GM12878 (cell line): ENCODE measurements at regions not wholly inside any gene's neighbourhood (a gene's known extent, or its start where the extent isn't known, plus 50 kb on each side); places are given as distances from the start of the nearest gene placed in this dataset.

Experiments
- ATAC-seq: fragments of 200-7000 bp; cut with Tn5 transposase; 3 replicates; pipeline ENCODE4 v1.9.1; 2020; ENCODE audit warnings: mild to moderate bottlenecking, moderate library complexity
- BruUV-seq: library from RNA; stranded (reverse); fragments of 400-500 nt; replicated peaks from 2 replicates; lab custom pipeline; 2021; lab: Mats Ljungman, UMichigan
- CTCF ChIA-PET: fragments of 300-600 bp; sonication (Branson Sonifier 250); formaldehyde crosslinking; extraction: SDS; loops from one replicate; lab custom pipeline; 2021; ENCODE audit warnings: inconsistent platforms; lab: Yijun Ruan, JAX
- POLR2A ChIA-PET: fragments of 350-600 bp; formaldehyde crosslinking; extraction: SDS; loops from one replicate; lab custom pipeline; 2021; ENCODE audit warnings: inconsistent platforms; lab: Charles Lee
- RAD21 ChIA-PET: fragments of 300-600 bp; sonication (Branson Sonifier 250); formaldehyde crosslinking; loops from one replicate; lab custom pipeline; 2023; ENCODE audit warnings: antibody characterized with exemption; ENCODE audit not compliant: unreplicated experiment; lab: Charles Lee
- SMC1A ChIA-PET: fragments of 300-600 bp; sonication (Branson Sonifier 250); formaldehyde crosslinking; loops from one replicate; lab custom pipeline; 2023; ENCODE audit not compliant: unreplicated experiment, uncharacterized antibody; lab: Charles Lee
- DNase-seq: peaks from one replicate; pipeline ENCODE4 v3.0.0-alpha.2; 2011; ENCODE audit warnings: low read depth, low spot score
- FAIRE-seq: peaks from 3 replicates; lab custom pipeline; 2011; peaks lifted over from hg19 to GRCh38; lab: Jason Lieb, UNC
- H2AFZ ChIP-seq: 2 replicates; pipeline ENCODE4 v1.6.0; 2011; ENCODE audit warnings: low read depth, low read length, control low read depth; ENCODE audit not compliant: control insufficient read depth
- H3K27ac ChIP-seq: 2 replicates; pipeline ENCODE4 v1.5.1; 2011; ENCODE audit warnings: control low read depth; ENCODE audit not compliant: control insufficient read depth, insufficient read depth
- H3K27me3 ChIP-seq, 2 experiments: replicated peaks in 1 of 2; 2 replicates each; pipeline versions ENCODE4 v1.6.0 to v1.6.1; 2011; ENCODE audit warnings: low read length in 1 of 2; ENCODE audit not compliant: control insufficient read depth in 2 of 2, insufficient read depth in 2 of 2
- H3K36me3 ChIP-seq, 2 experiments: 2 replicates each; pipeline ENCODE4 v1.5.1; 2011; ENCODE audit warnings: low read length in 1 of 2; ENCODE audit not compliant: control insufficient read depth in 2 of 2, insufficient read depth in 2 of 2
- H3K4me1 ChIP-seq: 2 replicates; pipeline ENCODE4 v1.6.1; 2011; ENCODE audit warnings: mild to moderate bottlenecking, low read length, moderate library complexity, mixed read lengths; ENCODE audit not compliant: control insufficient read depth, insufficient read depth
- H3K4me2 ChIP-seq: 2 replicates; pipeline ENCODE4 v1.6.0; 2011; ENCODE audit warnings: control low read depth; ENCODE audit not compliant: control insufficient read depth, insufficient read depth
- H3K4me3 ChIP-seq: fragments of 200-600 bp; sonication (generic); 2 replicates; pipeline ENCODE4 v1.5.1; 2016
- H3K79me2 ChIP-seq: 2 replicates; pipeline ENCODE4 v1.6.0; 2011; ENCODE audit warnings: low read length; ENCODE audit not compliant: control insufficient read depth, insufficient read depth
- H3K9ac ChIP-seq: 2 replicates; pipeline ENCODE4 v1.8.0; 2011; ENCODE audit warnings: low read length, control low read depth, mixed read lengths; ENCODE audit not compliant: control insufficient read depth, insufficient read depth
- H3K9me3 ChIP-seq: replicated peaks from 3 replicates; pipeline ENCODE4 v1.5.1; 2011; ENCODE audit warnings: mild to moderate bottlenecking, low read length; ENCODE audit not compliant: control insufficient read depth, insufficient read depth
- H4K20me1 ChIP-seq: 2 replicates; pipeline ENCODE4 v1.6.0; 2011; ENCODE audit not compliant: control insufficient read depth, insufficient read depth
- BACH1 ChIP-seq: fragments of 450-650 bp; IDR thresholded peaks from 2 replicates; pipeline ENCODE4 v1.6.1; 2017; ENCODE audit warnings: mild to moderate bottlenecking, borderline replicate concordance
- BHLHE40 ChIP-seq, 2 experiments: fragments of 450-650 bp in 1 of 2; IDR thresholded peaks; 2 replicates each; pipeline ENCODE4 v1.6.1; 2011 to 2017; ENCODE audit warnings: low read depth in 2 of 2, borderline replicate concordance in 1 of 2, improper control_type of control experiment in 1 of 2, low read length in 1 of 2, mild to moderate bottlenecking in 1 of 2
- CBFB ChIP-seq: IDR thresholded peaks from 2 replicates; pipeline ENCODE4 v1.6.1; 2016; ENCODE audit warnings: antibody characterized with exemption, low read depth
- DPF2 ChIP-seq: fragments of 450-650 bp; IDR thresholded peaks from 2 replicates; pipeline ENCODE4 v1.6.1; 2017; ENCODE audit warnings: mild to moderate bottlenecking
- FOS ChIP-seq: IDR thresholded peaks from 3 replicates; pipeline ENCODE4 v1.6.1; 2011; ENCODE audit warnings: borderline replicate concordance; ENCODE audit not compliant: insufficient read length; ENCODE audit errors: extremely low read depth
- HDAC6 ChIP-seq: fragments of 200-600 bp; sonication (generic); IDR thresholded peaks from one replicate; pipeline ENCODE4 v1.8.0; 2017; ENCODE audit warnings: antibody characterized with exemption; ENCODE audit not compliant: unreplicated experiment
- IKZF2 ChIP-seq, 2 experiments: fragments of 450-650 bp; IDR thresholded peaks; 2 replicates each; pipeline ENCODE4 v1.6.1; 2017; ENCODE audit warnings: mild to moderate bottlenecking in 2 of 2, moderate library complexity in 2 of 2
- KDM1A ChIP-seq: fragments of 200-600 bp; sonication (generic); IDR thresholded peaks from 2 replicates; pipeline ENCODE4 v1.6.1; 2016; ENCODE audit warnings: borderline replicate concordance
- MLLT1 ChIP-seq: fragments of 450-650 bp; IDR thresholded peaks from 2 replicates; pipeline ENCODE4 v1.6.1; 2016; ENCODE audit warnings: mild to moderate bottlenecking
- PML ChIP-seq: IDR thresholded peaks from 2 replicates; pipeline ENCODE4 v1.6.1; 2012; ENCODE audit warnings: low read length, inconsistent platforms
- POLR2AphosphoS2 ChIP-seq: IDR thresholded peaks from 2 replicates; pipeline ENCODE4 v1.6.1; 2011; ENCODE audit warnings: low read depth, mild to moderate bottlenecking, low read length, improper control_type of control experiment, moderate library complexity
- SPI1 ChIP-seq: IDR thresholded peaks from 2 replicates; pipeline ENCODE4 v1.6.1; 2011; ENCODE audit warnings: low read depth, mild to moderate bottlenecking, low read length, moderate library complexity, borderline replicate concordance; ENCODE audit not compliant: insufficient read depth
- SREBF2 ChIP-seq: IDR thresholded peaks from 2 replicates; pipeline ENCODE4 v1.6.1; 2012; ENCODE audit warnings: mild to moderate bottlenecking, low read length
- ZNF207 ChIP-seq: fragments of 450-650 bp; IDR thresholded peaks from 2 replicates; pipeline ENCODE4 v1.6.1; 2014; ENCODE audit warnings: antibody characterized with exemption, mild to moderate bottlenecking, borderline replicate concordance
- ZNF687 ChIP-seq: fragments of 450-650 bp; IDR thresholded peaks from 2 replicates; pipeline ENCODE4 v1.6.1; 2017; ENCODE audit warnings: mild to moderate bottlenecking, moderate library complexity
- ZSCAN29 ChIP-seq: fragments of 450-650 bp; IDR thresholded peaks from 2 replicates; pipeline ENCODE4 v1.6.1; 2017; ENCODE audit warnings: mild to moderate bottlenecking, moderate library complexity
- WGBS: methylation state at CpG from one replicate; pipeline ENCODE4 v1.1.6; 2016; ENCODE audit warnings: low lambda C conversion rate; ENCODE audit not compliant: insufficient replicate concordance, insufficient coverage; ENCODE audit errors: missing lambda C conversion rate; 5-methylcytosine and 5-hydroxymethylcytosine counted together
- in situ Hi-C: fragments of 300-500 bp; cut with MboI; formaldehyde crosslinking; loops from 9 replicates; pipeline ENCODE4 v1.14.3; 2018; ENCODE audit warnings: mixed read lengths
- intact Hi-C: fragments of 100-400 bp; cut with micrococcal nuclease; formaldehyde crosslinking; loops from one replicate; pipeline ENCODE4 v1.14.2; 2022; ENCODE audit not compliant: unreplicated experiment

GRCh38 chr7:42662862-42663261, 249.0 kb downstream of the C7orf25 start (continued):
- TF ChIP-seq ZNF687, result no peak
- TF ChIP-seq POLR2AphosphoS2, result no peak
- no peak for TF ChIP-seq MLLT1
- TF ChIP-seq BHLHE40 (IDR thresholded peaks at IDR 0.05; ENCODE audit: borderline replicate concordance in 1 of 2, low read depth in 2 of 2, low read length in 1 of 2), result no peak
- no peak for TF ChIP-seq FOS
- TF ChIP-seq SREBF2, result no peak

- H3K9me3 ChIP-seq, result no peaks in the 10 kb centered on the region
- 57% methylated on average over 2 of the region's 2 CpGs for WGBS
- no peak overlapping the region for H3K4me2 ChIP-seq
- no peaks in the 10 kb centered on the region for H3K4me1 ChIP-seq
- no peaks in the 10 kb centered on the region for H3K36me3 ChIP-seq
- H3K79me2 ChIP-seq, result no peaks in the 10 kb centered on the region
- ChIA-PET POLR2A (no interaction called here), SMC1A (interaction anchor here (1.6 kb wide), 1 partner anchor 16 kb away, joined by 3 read pairs; no protein-coding TSS in a partner anchor), CTCF (no interaction called here), RAD21 (no interaction called here)
- intact Hi-C loops (no loop called here), in situ Hi-C loops (no loop called here)
- no peaks in the 10 kb centered on the region for H4K20me1 ChIP-seq
- no peak overlapping the region for H3K9ac ChIP-seq
- H3K4me3 ChIP-seq, result no peak overlapping the region
- ATAC-seq (no peak), FAIRE-seq (no peak), DNase-seq (no peak)
- H2AFZ ChIP-seq, result no peak overlapping the region
- H3K27me3 ChIP-seq, result no peaks in the 10 kb centered on the region
- no peak overlapping the region for H3K27ac ChIP-seq
- no TSS peak for BruUV-seq
- TF ChIP-seq HDAC6, result no peak
- no peak for TF ChIP-seq ZSCAN29
- no peak for TF ChIP-seq DPF2
- TF ChIP-seq BACH1, result no peak
- no peak for TF ChIP-seq IKZF2 (IDR thresholded peaks at IDR 0.05)
- no peak for TF ChIP-seq KDM1A
- TF ChIP-seq SPI1, result no peak
- TF ChIP-seq PML, result no peak
- no peak for TF ChIP-seq CBFB
- no peak for TF ChIP-seq ZNF207
- TF ChIP-seq SREBF2, result no peak
- TF ChIP-seq FOS, result no peak
Measured at GRCh38 chr7:42661312-42661711, 250.6 kb downstream of the C7orf25 start.
